DND-41 (cell line): ENCODE measurements at regions not wholly inside any gene's neighbourhood (a gene's known extent, or its start where the extent isn't known, plus 50 kb on each side); places are given as distances from the start of the nearest gene placed in this dataset.

Experiments used
- ATAC-seq: fragments of 200-7000 bp; cut with Tn5 transposase; 3 replicates; pipeline ENCODE4 v1.9.1; 2021; ENCODE audit warnings: low read depth; ENCODE audit not compliant: insufficient read depth
- DNase-seq: peaks from one replicate; pipeline ENCODE4 v3.0.0-alpha.2; 2020
- H2AFZ ChIP-seq: 2 replicates; pipeline ENCODE4 v1.6.0; 2012; ENCODE audit warnings: low read depth, low read length
- H3K27ac ChIP-seq: 2 replicates; pipeline ENCODE4 v1.5.1; 2012; ENCODE audit warnings: low read length, inconsistent platforms
- H3K27me3 ChIP-seq: fragments of 200-600 bp; sonication (generic); 2 replicates; pipeline ENCODE4 v1.6.0; 2012; ENCODE audit warnings: low read length, mild to moderate bottlenecking, inconsistent platforms; ENCODE audit not compliant: insufficient read depth, poor library complexity
- H3K36me3 ChIP-seq: 2 replicates; pipeline ENCODE4 v1.5.1; 2012; ENCODE audit warnings: low read length, inconsistent platforms; ENCODE audit not compliant: insufficient read depth
- H3K4me1 ChIP-seq: 2 replicates; pipeline ENCODE4 v1.5.1; 2012; ENCODE audit warnings: mild to moderate bottlenecking, low read length; ENCODE audit not compliant: insufficient read depth
- H3K4me2 ChIP-seq: 2 replicates; pipeline ENCODE4 v1.6.0; 2012; ENCODE audit warnings: mild to moderate bottlenecking, moderate library complexity, low read length, inconsistent platforms; ENCODE audit not compliant: insufficient read depth
- H3K4me3 ChIP-seq, 2 experiments: fragments of 200-600 bp in 1 of 2; shearing (Covaris generic) in 1 of 2; 2 replicates each; pipeline ENCODE4 v1.5.1; 2012 to 2016; ENCODE audit warnings: inconsistent platforms in 2 of 2, low read length in 2 of 2, mild to moderate bottlenecking in 2 of 2, low read depth in 1 of 2, moderate library complexity in 1 of 2
- H3K79me2 ChIP-seq: 2 replicates; pipeline ENCODE4 v1.6.0; 2012; ENCODE audit warnings: low read length, inconsistent platforms; ENCODE audit not compliant: insufficient read depth
- H3K9ac ChIP-seq: 2 replicates; pipeline ENCODE4 v1.6.0; 2012; ENCODE audit warnings: low read depth, mild to moderate bottlenecking, inconsistent platforms, low read length, moderate library complexity
- H3K9me3 ChIP-seq: 2 replicates; pipeline ENCODE4 v1.5.1; 2012; ENCODE audit warnings: low read length, moderate library complexity, mild to moderate bottlenecking, inconsistent platforms; ENCODE audit not compliant: insufficient read depth, severe bottlenecking
- H4K20me1 ChIP-seq: 2 replicates; pipeline ENCODE4 v1.6.0; 2012; ENCODE audit warnings: low read length; ENCODE audit not compliant: insufficient read depth
- CTCF ChIP-seq: IDR thresholded peaks from 2 replicates; pipeline ENCODE4 v1.5.1; 2012; ENCODE audit warnings: borderline replicate concordance, low read length, moderate library complexity, mild to moderate bottlenecking; ENCODE audit not compliant: poor library complexity, severe bottlenecking; ENCODE audit errors: extremely low read depth
- EZH2 ChIP-seq: IDR thresholded peaks from 3 replicates; pipeline ENCODE4 v1.6.1; 2012; ENCODE audit warnings: borderline replicate concordance, low read depth, mild to moderate bottlenecking, moderate library complexity, low read length, inconsistent platforms; ENCODE audit not compliant: severe bottlenecking

DNA sequence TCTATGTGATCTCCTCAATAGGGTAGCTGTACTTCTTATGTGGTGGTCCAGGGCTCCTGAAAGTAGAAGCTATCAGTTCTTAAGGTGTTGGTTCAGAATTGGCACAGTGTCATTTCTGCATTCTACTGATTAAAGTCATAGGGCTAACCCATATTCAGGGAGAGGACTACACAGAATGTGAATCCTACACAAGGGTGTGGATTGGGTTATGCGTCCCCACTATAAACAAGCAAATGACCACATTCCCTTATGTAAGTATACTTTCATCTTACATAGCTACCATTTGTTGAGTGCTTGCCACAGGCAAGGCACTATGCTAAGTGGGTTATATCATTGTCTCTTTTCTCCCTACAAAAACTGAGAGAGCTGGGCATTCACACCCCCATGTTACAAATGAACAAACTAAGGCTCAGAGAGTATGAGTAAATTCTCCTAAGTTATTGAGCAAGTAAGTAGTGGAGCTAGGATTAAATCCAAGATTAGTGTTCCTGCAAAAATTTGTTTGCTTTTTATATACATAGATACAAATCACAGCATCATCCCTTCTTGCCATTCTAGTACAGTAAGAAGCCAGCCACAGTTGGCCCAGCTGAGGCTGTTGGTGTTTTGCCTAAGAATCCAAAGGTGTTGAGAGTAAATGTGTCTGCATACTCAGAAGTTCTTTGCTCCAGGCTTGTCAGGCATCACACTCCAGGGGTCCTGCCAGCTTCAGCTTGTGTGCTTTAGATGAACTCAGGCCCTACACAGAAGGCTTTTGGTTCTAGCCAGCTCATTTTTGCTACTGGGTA lies 157.8 kb downstream of the KIF18A start:
- no peak for DNase-seq
- Histone ChIP-seq H4K20me1 (no peaks in the 10 kb centered on the region), H3K4me3 (no peak overlapping the region), H3K9ac (no peak overlapping the region), H3K27me3 (no peaks in the 10 kb centered on the region), H3K4me2 (no peak overlapping the region), H3K9me3 (no peaks in the 10 kb centered on the region), H3K36me3 (no peaks in the 10 kb centered on the region), H3K27ac (no peak overlapping the region), H3K4me1 (no peaks in the 10 kb centered on the region), H3K79me2 (no peaks in the 10 kb centered on the region), H2AFZ (no peak overlapping the region)
- ATAC-seq, result no peak
- no peak for TF ChIP-seq CTCF
- TF ChIP-seq EZH2, result no peak

GRCh38 chr11:27945348-27945747 lies 162.6 kb downstream of the KIF18A start:
- Histone ChIP-seq H3K27ac (no peak overlapping the region), H3K36me3 (no peaks in the 10 kb centered on the region), H2AFZ (no peak overlapping the region), H3K4me3 (no peak overlapping the region), H3K4me1 (no peaks in the 10 kb centered on the region), H3K27me3 (no peaks in the 10 kb centered on the region), H3K4me2 (no peak overlapping the region), H3K79me2 (no peaks in the 10 kb centered on the region), H3K9me3 (no peaks in the 10 kb centered on the region), H3K9ac (no peak overlapping the region), H4K20me1 (no peaks in the 10 kb centered on the region)
- TF ChIP-seq CTCF (no peak), EZH2 (no peak)
- DNase-seq (no peak), ATAC-seq (no peak)

DNA sequence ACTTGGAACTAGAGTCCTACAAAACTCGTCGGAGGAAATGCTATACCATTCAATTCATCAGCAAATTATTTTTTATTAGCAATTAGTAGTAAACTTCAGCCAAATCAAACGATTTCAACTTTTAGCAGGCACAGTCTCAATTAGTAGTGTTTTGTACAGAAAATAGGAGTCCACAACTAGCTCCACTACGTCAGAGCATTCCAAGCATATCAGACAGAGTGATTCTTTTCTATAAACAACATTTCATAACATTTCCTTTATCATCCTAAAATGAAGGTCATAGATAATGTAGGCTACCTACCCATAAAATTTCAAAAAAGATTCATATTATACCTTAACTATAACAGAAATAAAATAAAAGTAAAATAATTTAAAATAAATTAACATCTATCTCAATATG lies 169.9 kb downstream of the KIF18A start:
- H4K20me1 ChIP-seq, result no peaks in the 10 kb centered on the region
- no peaks in the 10 kb centered on the region for H3K9me3 ChIP-seq
- no peak overlapping the region for H3K4me3 ChIP-seq
- H3K27ac ChIP-seq, result no peak overlapping the region
- H3K9ac ChIP-seq, result no peak overlapping the region
- no peak for ATAC-seq
- H3K36me3 ChIP-seq, result no peaks in the 10 kb centered on the region
- no peak overlapping the region for H2AFZ ChIP-seq
- no peaks in the 10 kb centered on the region for H3K27me3 ChIP-seq
- H3K4me2 ChIP-seq, result no peak overlapping the region
- no peaks in the 10 kb centered on the region for H3K4me1 ChIP-seq
- H3K79me2 ChIP-seq, result no peaks in the 10 kb centered on the region
- DNase-seq, result no peak
- TF ChIP-seq EZH2 (no peak), CTCF (no peak)
